LNCaP clone FGC (cell line): ENCODE measurements at regions not wholly inside any gene's neighbourhood (a gene's known extent, or its start where the extent isn't known, plus 50 kb on each side); places are given as distances from the start of the nearest gene placed in this dataset.

ENCODE experiments used
- DNase-seq: peaks from one replicate; pipeline ENCODE4 v3.0.0-alpha.2; 2011; ENCODE audit warnings: low read depth
- H3K4me3 ChIP-seq: 2 replicates; pipeline ENCODE4 v1.5.1; 2011; ENCODE audit warnings: mild to moderate bottlenecking, low read depth, low read length, control low read depth
- TF ChIP-seq, protein P1 (sequence below): IDR thresholded peaks from 2 replicates; pipeline ENCODE4 v1.5.1; 2012; ENCODE audit warnings: mild to moderate bottlenecking; ENCODE audit not compliant: control insufficient read depth, insufficient read depth; ENCODE audit errors: extremely low read depth

DNA sequence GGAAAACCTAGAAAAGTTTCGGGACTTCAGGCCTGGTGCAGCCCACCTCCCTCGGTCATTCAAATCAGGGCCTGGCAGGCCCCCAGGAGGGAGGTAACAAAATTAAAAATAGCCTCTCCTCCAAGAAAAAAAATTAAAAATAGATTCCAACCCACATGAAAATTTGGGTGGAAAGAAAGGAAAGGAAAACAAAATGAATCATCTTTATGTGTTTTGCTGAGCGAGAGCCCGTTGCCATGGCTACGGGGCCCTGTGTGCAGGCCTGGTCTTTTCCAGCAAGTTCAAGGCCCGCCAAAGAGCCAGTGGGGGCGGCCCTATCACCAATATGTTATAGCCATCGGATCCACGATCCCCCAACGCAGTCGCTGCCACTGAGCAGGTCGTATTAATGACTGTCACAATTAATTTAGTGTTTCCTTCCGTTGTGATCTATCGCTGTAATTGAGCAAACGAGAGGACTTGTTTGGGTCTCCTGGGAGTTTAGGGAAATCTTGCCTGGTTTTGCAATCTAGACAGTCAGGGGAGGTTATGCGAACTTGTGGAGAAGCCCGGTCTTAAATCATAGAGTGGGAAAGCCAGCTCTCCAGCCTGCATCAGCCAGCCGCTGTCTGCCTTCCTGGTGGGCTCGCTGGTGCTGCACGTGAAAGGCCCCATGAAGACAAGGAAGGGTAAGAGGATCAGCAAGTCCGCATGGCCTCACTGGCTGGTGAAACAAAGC, 452.4 kb downstream of the BCOR start:
- TF ChIP-seq, protein P1, sequence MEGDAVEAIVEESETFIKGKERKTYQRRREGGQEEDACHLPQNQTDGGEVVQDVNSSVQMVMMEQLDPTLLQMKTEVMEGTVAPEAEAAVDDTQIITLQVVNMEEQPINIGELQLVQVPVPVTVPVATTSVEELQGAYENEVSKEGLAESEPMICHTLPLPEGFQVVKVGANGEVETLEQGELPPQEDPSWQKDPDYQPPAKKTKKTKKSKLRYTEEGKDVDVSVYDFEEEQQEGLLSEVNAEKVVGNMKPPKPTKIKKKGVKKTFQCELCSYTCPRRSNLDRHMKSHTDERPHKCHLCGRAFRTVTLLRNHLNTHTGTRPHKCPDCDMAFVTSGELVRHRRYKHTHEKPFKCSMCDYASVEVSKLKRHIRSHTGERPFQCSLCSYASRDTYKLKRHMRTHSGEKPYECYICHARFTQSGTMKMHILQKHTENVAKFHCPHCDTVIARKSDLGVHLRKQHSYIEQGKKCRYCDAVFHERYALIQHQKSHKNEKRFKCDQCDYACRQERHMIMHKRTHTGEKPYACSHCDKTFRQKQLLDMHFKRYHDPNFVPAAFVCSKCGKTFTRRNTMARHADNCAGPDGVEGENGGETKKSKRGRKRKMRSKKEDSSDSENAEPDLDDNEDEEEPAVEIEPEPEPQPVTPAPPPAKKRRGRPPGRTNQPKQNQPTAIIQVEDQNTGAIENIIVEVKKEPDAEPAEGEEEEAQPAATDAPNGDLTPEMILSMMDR: no peak
- DNase-seq: no peak
- no peak overlapping the region for H3K4me3 ChIP-seq

GRCh38 chrX:39648548-39649254, 449.1 kb downstream of the BCOR start:
- no peak for DNase-seq
- TF ChIP-seq, protein P1: no peak
- H3K4me3 ChIP-seq: no peak overlapping the region

DNA sequence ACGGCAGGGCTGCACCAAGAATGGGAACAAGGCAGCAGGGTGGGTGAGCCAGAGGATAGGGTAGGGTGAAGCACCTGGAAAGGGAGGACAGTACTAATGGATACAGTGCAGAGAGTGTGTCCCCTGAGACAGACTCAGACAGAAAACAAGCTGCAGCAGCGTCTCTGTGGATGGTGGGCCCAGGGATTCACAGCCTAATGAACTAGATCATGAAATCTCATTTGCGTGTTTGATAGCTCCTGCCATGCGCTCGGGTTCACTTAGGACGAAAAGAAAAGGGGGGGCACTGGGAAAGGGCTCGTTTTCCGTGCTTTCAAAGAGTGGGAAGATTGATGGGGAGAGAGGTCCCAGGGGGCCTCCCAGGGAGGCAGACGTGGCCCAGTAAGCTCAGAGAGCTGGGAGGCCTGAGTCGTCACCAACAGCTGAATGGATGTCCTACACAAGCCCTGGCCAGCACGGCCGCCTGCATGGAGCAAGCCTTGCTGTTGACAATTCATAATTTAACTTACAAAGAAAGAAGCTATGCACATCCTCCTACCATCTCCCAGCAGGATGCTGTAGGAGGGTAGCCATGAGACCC, 446.9 kb downstream of the BCOR start:
- no peak overlapping the region for H3K4me3 ChIP-seq
- TF ChIP-seq, protein P1: no peak
- no peak for DNase-seq

DNA sequence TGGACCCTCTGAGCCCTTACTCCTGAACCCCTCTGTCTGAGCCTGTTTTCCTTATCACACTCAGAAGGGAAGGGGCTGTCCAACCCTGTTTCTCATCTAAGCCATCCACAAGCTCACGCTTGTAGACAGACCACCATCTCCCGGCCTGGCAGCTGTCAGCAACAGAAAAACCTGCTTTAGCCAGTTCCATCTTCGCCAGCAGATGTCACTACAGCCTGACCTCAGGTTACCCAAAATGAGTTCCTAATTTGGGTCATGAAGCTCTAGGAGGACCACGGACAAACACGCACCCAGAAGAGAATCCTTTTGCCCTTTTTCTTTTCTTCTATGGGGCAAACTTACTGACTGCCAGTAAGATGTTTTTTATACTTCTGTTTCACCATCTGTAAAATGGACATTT, 445.4 kb downstream of the BCOR start:
- DNase-seq: no peak
- TF ChIP-seq, protein P1: peak; percentile 46
- H3K4me3 ChIP-seq: no peak overlapping the region

DNA sequence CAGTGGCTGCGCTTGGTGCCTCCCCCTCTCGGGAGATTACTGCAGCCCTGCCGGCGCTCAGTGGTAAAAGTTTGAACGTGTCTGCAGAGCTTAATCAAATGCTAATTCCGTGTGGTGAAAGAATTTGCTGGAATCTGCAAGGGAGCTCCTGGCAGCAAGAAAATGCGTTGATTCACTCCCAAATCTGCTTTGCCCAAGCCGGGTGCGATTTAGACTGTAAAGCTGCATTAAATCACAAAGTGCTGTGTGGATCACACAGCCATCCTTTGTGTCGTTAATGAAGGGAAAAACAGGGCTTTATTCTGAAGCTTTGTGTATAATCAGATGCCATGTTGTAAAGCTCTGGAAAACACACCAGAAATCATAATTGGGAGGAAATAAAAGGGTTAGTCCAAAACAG, 444.1 kb downstream of the BCOR start:
- no peak for DNase-seq
- no peak overlapping the region for H3K4me3 ChIP-seq
- TF ChIP-seq, protein P1: no peak

DNA sequence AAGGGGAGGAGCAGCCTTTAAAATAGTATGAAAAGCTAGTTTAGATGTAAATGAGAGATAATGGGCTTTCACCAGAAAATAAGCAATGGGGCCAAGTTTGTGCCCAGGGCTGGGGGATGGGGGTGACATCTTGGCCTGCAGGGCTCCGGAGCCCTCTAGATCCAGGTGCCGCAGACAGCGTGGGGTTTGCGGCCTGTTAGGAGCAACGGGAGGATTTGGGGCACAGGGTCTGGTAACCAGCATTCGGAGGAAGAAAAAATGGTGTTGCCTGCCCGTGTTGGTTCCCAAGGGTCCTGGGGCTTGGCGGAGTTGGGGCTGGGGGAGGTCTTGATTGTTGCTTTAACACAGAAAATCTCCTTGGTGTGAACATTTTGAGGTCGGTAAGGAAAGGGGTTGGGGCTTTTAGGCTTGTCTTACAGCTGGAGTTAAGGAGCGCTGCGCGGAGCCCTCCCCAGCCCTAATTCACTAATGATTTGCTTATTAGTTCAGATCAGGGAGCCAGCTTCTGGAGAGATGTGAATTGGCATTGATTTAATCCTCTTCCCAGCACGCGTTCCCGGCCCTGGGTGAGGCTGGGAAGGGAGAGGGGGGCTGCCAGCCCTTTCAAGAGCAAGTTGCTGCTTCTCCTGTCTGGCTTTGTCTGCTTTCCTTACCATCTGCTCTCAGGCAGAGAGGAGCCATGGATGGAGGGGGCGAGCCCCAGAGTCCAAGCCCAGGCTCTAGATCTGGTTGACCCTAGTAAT, 443.4 kb downstream of the BCOR start:
- H3K4me3 ChIP-seq: no peak overlapping the region
- no peak for DNase-seq
- TF ChIP-seq, protein P1: no peak
